ENCODE measurements at regions not wholly inside any gene's neighbourhood (a gene's known extent, or its start where the extent isn't known, plus 50 kb on each side); places are given as distances from the start of the nearest gene placed in this dataset.
"Not testable (repeated sequence)": the region's sequence is repeated elsewhere in the genome, so short reads cannot be mapped to it uniquely, and the experiment has no call there.

DNA sequence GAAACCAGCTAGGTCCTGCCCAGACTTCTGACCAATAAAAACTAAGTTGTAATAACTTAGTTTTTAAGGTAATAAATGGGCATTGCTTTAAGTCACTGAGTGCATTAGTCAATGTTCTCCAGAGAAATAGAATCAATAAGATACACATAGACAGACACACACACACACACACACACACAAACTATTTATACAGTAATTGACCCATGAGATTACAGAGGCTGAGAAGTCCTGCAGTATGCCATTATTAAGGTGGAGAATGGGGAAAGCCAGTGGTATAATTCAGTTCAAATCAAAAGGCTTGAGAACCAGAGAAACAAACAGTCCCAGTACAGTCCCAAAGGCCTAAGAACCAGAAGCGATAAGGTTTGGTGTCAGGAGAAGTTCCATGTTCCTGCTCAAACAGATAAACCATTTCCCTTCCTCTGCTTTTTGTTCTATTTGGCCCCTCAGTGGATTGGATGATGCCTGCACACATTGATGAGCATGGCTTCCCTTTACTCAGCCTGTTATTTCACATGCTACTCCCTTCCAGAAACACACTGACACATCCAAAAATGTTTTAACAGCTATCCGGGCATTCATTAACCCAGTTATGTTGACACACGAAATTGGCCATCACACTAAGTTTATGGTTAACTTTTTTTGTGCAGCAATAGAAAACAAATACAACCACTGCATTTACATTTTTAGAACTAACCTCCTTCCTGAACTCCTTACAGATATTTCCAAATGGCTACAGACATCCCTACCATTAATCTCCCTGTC lies 828.2 kb upstream of the NCAM2 start:
- no peak for DNase-seq

DNA sequence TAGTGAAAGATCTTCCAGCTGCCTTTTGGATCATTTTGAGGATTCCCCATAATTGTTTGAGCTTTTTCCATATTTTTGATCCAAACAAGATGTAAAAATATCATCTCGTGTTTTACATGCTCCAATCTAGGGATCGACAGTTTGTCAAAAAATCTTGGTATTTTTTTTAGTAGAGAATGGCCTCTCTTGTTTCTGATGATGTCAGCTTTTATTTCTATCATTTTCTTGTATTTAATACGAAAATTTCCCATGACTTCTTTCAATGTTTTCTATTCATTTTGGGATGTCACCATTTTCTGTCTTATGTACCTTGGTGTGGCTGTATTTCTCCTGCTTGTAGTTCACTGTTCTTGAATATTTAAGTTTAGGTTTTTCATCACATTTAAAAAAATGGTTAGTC lies 812.0 kb upstream of the NCAM2 start:
- no peak for DNase-seq

DNA sequence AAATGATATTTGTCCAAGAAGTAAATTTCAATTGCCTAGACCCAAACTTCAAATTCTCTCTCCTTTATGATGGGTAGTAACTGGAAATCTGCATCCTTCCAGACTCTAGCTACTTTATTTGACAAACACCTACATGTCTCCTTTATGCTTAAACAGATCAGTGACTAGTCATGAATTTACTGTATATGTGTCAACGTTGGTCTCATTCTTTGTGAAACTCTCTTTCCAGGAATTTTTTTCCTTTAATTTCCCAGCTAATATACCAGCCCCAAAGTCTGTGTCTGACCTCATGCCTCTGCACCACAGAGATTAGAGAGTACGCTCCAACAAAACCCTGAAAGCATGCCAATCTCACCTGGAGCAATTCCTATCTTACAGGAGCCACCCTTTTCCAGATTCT lies 811.2 kb upstream of the NCAM2 start:
- no peak for DNase-seq

DNA sequence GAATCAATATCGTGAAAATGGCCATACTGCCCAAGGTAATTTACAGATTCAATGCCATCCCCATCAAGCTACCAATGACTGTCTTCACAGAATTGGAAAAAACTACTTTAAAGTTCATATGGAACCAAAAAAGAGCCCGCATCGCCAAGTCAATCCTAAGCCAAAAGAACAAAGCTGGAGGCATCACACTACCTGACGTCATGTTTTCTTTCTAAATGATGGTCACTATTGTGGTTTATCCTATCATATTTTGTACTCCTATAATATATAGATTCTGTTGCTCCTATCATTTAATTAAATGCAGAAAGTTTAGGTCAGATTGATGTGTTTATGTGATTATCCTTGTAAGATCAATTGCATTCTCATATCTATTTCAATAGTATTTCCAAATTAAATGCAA lies 796.9 kb upstream of the NCAM2 start:
- not testable (repeated sequence) for DNase-seq

DNA sequence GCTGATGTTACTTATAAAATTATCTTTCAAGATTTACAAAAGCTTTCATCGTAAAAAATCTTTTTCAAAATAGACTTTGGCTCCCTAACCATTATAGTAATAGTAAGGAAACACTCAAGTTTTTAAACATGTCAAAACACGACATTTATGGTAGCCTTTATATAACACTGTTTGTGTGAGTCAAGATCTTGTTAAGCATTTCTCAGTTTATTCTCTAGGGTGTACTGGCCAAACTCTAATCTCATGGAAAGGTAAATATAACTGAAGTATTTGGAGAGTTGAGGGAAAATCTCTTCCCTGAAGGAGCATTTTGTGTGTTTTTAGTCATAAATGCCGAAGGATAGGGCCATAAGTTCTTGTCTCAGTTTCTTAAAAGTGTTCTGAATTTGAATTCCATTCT lies 790.9 kb upstream of the NCAM2 start:
- no peak for DNase-seq

DNA sequence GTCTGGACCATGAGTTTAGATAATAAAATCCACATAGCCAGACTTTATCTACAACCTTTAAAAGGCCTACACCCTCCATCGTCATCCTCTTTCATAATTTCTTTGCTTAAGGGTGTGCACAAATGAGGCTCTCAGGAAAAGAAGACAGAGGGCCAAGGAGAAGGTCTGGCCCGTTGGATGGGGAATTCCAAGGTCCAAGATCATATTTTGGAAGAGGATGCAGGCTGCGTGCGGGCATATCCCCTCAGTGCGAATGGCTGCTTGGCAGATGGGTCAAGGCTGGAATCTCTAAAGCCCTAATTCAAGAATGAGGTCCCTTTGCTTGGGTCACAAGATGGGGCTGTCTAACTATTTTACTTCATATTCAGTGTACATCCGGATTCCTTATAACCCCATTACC lies 782.2 kb upstream of the NCAM2 start:
- no peak for DNase-seq

DNA sequence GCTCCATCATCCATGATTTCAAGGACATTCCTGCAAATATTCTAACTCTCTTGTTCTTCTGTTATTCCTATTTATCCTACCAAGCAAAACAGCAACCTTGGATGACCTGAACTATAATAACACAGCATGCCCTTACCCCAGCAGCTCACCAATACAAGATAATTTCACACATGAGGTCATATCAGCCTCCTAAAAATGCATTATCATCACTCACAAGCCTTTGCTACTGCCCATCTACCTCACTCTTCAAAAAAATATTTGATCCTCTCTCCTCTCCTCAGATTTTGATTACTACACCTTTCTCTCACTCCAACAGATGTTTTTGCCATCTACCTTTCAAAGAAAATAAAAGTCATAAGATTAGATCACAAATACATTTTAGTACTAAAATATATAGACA lies 777.6 kb upstream of the NCAM2 start:
- no peak for DNase-seq

DNA sequence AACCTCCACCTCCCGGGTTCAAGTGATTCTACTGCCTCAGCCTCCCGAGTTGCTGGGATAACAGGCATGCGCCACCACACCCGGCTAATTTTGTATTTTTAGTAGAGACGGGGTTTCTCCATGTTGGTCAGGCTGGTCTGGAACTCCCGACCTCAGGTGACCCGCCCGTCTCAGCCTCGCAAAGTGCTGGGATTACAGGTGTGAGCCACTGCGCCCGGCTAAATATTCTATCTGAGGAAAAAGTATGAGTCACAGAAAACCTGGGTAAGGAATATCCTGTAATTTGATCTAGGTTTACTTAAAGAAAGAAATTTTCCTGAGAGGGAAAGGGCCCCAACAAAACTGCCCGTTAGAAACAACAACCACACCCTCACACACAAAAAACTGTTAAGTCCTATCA lies 776.2 kb upstream of the NCAM2 start:
- DNase-seq: not testable (repeated sequence)

DNA sequence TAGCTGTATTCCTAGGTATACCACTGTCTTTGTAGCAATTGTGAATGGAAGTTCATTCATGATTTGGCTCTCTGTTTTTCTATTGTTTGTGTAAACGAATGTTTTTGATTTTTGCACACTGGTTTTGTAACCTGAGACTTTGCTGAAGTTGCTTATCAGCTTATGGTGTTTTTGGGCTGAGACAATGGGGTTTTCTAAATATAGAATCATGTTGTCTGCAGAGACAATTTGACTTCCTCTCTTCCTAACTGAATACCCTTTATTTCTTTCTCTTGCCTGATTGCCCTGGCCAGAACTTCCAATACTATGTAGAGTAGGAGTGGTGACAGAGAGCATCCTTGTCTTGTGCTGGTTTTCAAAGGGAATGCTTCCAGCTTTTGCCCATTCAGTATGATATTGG lies 761.6 kb upstream of the NCAM2 start:
- DNase-seq: not testable (repeated sequence)

DNA sequence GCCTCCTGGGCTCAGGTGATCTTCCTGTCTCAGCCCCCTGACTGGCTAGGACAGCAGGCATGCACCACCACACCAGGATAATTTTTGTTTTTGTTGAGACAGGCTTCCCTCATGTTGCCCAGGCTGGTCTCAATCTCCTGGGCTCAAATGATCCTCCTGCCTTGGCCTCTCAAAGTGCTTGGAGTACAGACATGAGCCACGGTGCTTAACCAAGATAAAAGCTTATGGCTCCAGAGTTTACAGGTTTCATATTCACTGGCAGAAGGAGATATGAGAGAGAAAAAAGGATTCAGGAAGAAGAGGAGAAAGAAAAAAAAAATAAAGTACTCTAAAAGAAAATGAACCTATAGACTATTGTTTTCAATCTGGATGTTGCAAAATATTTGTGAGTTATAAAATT lies 748.8 kb upstream of the NCAM2 start:
- DNase-seq: no peak

DNA sequence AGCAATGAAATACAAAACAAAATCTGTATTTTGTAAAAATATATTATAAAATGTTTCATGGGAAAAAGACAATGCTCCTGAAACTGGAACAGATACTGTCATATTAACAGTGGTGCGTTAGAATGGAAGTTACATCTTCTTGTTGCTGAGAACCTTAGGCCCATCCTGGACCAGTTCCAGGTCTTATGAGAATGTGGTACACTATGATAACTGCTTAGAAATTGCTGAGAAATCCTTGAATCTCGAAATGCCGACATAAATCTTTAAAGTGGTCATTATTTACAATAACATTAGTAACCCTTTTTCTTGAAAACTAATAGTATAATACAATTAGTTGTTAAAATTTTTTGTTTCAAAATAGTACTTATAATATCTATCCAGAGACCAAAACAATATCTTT lies 747.9 kb upstream of the NCAM2 start:
- no peak for DNase-seq

DNA sequence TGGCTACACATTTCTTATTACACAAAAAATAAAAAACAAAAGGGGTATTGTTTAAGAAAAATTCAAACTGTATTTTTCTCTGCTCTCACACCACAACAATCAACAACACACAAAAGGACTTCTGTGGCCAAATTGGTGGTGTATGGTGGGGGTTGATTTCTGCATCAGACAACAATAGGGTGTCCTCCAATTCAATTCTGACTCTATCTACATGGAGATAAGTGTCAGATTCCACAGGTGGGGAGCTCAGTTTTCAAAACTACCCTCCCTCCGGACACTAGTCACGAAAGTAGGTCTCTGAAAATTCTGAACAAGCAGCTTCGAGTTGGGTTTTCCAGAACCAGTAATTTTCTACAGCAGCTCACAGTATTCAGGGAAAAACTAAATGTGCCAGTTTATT lies 744.9 kb upstream of the NCAM2 start:
- no peak for DNase-seq

DNA sequence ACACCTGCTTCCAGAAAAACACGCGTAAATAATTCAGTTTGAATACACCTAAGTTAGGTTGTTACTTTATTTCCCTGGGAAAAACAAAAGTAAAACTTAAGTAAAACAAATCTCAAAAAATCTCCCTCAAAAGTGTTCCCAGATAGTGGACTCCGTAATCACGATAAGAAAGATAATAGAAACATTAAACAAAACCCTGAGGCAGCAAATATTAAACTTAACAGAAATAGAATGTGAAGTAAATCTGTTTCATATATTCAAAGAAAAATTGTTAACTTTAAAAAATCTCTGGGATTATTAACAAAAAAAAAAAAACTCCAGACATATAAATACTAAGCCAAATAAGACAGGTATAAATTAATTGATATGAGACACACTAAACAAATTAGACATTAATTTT lies 743.2 kb upstream of the NCAM2 start:
- no peak for DNase-seq

DNA sequence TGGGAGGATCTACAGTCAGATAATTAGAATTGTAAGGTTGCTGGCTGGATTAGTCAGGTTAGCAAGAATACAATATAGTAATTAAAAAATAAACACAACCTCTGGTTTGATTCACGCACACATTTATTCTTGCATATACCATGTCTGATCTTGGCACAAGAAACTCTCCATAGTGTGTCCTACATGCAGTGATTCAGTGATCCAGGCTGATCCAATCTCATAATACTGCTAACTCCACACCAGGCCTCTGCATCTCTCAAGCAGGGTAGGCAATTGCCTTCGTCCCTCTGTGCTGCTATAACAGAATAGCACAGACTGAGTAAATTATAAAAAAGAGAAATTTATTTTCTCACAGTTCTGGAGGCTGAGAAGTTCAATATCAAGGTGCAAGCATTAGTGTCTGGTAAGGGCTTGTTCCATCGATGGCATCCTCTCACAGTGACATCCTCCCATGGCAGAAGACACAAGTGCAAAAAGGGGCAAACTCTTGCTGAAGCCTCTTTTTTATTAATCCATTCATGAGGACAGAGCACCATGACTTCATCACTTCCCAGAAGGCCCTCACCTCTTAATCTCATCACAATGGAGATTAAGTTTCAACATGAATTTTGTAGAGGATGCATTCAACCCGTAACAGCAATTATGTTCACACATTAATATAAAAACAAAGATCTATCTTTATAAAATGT lies 741.0 kb upstream of the NCAM2 start:
- no peak for DNase-seq

DNA sequence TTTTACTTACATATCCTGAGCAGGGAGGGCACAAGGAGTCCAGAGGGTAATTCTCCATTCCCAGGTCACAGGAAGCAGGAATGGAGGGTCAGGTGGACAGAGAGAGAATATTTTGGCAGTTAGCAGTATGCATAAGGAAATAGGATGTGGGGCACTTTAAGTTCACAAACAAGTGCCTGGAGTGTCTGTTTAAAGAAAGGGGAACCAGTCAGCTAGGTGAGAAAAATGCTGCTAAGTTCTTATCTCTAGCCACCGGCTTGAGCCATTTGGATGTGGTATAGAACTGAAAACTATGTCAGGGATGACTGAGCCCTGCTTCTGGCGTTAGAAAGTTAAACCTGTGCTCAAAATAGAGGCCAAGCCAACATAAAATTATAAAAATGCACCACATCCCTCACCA lies 739.7 kb upstream of the NCAM2 start:
- DNase-seq: no peak

DNA sequence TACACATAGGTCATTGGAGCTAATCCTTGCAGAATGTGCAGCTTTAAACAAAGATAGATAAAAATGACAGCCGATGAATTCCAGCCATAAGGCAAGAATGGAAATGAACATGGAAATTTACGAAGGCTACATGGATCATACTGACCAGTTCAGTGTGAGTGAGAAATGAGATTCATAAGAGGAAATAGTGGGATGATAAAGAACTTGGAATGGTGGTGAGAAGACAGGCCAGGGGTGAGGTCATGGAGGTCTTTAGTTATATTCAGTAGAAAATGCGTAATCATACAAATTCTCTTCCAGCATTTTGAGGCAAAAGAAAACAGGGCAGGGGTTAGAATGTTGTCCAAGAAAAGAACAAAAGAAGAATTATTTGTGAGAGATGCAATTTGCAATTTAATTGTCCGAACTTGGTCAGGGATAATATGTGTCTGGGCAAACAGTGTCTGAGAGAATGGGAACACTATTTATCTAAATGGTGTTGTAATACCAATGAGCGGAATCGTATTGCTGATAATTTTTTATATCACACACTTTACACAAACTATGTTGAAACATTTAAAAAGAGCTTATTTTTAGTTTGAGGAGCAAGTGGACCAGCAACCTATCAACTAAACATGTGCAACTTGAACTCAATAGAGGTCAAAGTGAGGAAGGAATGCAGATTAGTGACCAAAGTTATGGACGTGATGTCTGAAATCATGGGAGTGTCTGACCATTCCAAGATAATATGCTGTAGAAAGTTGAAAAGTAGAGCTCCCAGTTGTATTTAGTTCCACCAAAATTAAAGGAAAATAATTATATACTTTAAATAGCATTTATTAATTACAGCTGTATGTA lies 739.0 kb upstream of the NCAM2 start:
- no peak for DNase-seq

DNA sequence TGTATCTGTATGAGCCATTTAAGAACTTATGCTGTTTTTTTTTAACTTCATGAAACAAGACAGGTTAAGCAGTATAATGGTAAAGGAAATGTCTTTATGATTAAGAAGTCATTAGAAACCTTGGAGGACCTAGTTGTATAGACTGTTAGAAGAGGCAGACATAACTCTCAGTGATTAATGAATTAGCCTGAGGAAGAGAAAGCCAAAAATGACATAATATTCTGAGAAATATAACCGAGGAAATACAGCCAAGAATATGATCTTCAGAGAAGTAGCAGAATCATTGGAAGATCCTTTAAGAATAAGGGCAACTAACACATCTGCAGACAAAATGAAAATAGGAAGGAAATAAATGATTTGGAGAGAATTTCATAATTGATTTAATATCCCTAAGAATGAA lies 738.1 kb upstream of the NCAM2 start:
- DNase-seq: no peak

DNA sequence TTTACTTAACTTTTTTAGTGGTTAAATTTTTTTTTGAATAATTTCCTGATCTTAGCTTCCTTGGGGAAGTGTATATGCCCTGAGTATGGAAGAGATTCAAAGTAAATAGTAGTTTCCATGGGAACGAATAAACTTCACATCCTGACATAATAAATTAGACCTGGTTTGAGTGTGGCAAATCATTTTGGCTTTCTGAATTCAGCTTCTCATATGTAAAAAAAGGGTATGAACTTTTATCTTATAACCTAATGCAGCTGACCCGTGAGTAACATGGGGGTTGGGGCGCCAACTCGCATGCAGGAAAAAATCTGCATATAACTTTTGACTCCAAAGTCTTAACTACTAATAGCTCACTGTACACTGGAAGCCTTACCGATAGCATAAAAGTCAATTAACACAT lies 736.8 kb upstream of the NCAM2 start:
- DNase-seq: no peak

DNA sequence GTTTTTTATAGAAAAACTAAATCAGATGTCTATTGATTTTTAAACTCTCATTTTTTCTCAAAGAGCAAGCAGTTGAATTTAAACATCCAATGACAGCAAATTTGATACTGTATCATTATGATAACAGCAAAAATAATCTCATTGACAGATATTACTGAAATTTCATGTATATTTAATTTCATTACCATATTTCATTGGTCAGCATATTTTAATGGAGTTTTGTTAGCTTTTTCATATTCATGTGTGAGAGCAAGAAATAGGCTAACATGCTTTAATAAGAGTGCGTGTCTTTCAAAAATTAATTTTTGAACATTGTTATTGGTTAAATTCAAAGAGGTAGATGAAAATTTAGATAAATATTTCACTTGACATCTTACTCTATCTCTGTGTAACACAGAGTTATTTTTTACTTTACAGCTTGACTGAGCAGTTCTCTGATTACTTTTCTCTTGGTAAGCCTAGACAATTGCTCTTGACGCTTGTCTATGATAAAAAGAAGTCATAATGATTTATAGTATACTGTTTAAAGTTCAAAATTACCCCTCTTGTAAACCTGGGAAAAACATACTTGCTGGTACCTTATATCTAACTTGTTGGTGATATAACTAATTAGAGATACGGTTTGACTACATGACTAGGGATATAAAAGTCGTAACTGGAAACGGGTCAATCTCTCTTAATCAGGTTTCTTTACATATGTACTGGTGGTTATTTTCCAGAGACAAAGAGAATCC lies 732.3 kb upstream of the NCAM2 start:
- DNase-seq: no peak

DNA sequence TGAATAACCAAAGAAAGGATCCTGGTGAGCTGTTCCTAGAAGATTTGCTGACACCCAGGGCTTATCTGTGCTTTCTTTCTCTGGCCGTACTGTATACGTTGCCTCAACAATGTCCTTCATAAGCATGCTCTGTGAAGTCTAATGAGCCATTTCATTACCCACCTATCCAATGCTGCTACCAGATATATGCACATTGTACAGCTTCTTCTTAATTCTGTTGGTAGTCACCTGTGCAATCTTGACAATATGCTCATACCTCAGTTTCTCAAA lies 731.8 kb upstream of the NCAM2 start:
- no peak for DNase-seq

DNA sequence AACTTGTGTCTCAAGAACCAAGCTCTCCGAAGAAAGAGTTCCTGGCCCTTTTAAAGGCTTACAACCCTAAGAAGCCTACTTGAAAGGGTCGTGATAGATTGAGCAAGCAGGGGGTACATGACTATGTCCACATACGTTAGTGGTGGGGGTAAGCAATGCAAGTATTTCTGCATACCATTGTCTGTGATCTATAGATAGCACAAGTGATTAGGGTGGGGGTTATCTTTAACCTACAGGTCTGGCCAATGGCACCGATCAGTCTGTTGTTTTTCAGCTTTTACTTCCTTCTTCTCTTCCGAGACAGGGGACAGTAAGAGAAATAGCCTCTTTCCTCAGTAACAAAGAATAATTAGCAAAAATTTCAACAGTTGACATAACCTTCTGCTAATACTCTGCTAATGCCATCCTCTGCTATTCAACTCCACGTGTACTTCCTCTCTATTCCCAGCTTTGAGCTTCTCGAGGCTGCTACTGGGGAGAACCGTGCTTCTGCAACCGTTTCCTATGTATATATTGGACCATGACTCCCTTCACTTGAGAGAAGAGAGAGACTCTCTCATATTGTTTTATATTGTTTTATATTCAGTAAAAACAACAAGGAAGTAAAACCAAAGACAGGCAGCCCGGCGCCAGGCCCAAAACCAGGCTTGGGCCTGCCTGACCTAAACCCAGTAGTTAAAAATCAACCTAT lies 727.7 kb upstream of the NCAM2 start:
- no peak for DNase-seq

DNA sequence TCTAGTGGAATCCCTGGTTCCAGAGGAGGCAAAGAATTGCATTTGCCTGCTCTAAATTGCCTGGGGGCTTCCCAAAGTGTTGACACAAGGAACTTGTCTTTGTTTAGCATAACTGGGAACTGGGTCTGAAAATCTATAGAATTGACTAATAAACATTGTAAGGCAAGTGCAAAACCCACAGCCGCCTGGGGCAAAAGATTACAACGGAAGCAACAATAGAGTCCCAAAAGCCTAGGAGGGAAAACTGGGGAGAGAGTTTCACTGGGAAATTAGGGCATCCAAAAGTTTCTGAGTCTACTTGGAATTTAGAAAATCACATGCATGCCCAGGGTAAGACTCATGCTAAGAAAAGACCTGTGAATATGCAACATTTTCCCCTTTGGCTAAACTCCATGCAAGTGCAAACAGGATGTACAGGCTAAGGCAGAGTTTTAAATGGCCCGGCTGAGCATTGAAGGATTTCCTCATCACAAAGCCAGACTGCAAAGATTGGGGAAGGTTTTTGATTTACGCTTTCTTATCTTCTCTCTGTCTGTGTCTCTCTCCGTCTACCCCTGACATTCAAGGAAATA lies 725.3 kb upstream of the NCAM2 start:
- DNase-seq: peak; percentile 0
